ENCODE measurements at regions not wholly inside any gene's neighbourhood (a gene's known extent, or its start where the extent isn't known, plus 50 kb on each side); places are given as distances from the start of the nearest gene placed in this dataset.

DNA sequence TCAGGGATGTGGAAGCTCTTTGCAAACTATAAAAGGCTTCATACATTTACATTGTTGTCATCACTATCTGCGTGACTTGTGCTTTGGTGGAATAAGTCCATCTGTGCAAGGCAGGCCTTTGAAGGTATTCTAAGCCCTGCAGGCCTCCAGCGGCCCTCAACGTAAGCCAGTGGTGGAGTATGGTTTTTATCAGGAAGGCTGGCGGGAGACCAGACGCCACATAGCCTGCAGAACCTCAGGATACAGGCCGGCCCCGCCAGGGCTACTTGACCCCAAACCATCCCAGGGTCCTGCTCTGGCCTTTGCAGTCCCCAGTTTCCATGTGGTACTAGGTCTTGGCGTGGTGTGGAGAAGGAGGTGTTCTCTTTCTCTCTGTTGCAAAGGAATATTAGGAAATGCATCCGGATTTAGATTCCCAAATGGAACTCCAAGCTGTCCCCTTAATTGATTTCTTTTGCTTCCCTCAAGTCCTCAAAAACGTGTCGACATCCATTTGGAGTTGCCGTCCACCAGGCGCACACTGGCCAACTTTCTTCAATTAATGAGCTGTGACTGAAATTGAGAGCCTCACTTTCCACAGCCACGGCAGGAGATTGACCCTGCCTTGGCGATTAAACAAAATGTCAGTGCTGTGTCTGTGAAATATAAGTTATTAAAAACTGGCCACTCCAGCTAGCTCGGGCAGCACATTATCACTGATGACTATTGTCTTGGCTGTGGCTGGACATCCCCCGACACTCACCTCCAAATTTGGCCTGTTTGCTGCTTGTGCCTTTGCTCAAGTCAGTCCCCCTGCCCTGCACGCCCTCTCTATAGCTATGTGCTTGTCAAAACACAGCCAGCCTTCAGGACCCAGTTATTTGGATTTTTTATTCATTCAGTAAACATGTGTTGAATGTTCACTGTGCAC is 239.8 kb upstream of the TLE3 start:
- Histone ChIP-seq H3K27ac (ENCODE audit: extremely low read depth, low read depth, low read length) (no peak overlapping the region), H2AFZ (ENCODE audit: low read depth, low read length) (no peak overlapping the region), H3K36me3 (ENCODE audit: control insufficient read depth, insufficient read depth, low read length) (no peaks in the 10 kb centered on the region), H3K4me2 (ENCODE audit: insufficient read depth, low read length) (no peak overlapping the region), H4K20me1 (replicated peaks; ENCODE audit: control insufficient read depth, insufficient read depth, low read length) (no peaks in the 10 kb centered on the region), H3K27me3 (ENCODE audit: control insufficient read depth in 2 of 2, insufficient read depth in 2 of 2, low read length in 2 of 2) (peaks cover 0 to 24% of the 10 kb centered on the region in 2 experiments; a peak in 4 of 5 replicates), H3K79me2 (ENCODE audit: control insufficient read depth, insufficient read depth, low read length) (no peaks in the 10 kb centered on the region), H3K9me1 (ENCODE audit: control insufficient read depth, insufficient read depth, low read length) (no peaks in the 10 kb centered on the region), H3K4me1 (replicated peaks in 1 of 2; ENCODE audit: control insufficient read depth in 2 of 2, insufficient read depth in 2 of 2, low read length in 2 of 2) (no peaks in the 10 kb centered on the region), H3K9ac (ENCODE audit: insufficient read depth in 1 of 2, low read depth in 2 of 2, low read length in 2 of 2) (no peak overlapping the region), H3K4me3 (no peak overlapping the region), H3K9me3 (replicated peaks; ENCODE audit: control insufficient read depth, insufficient read depth, low read depth, low read length) (no peaks in the 10 kb centered on the region)
- in situ Hi-C loops (cut with MboI): no loop called here
- POLR2A ChIA-PET: interaction anchor here (1.3 kb wide), 1 partner anchor 16 kb away, joined by 4 read pairs; no protein-coding TSS in a partner anchor
- ATAC-seq (no peak), FAIRE-seq (no peak), DNase-seq (ENCODE audit: extremely low read depth in 1 of 4, low spot score in 3 of 4) (no peak)
- 1% methylated on average over 18 of the region's 18 CpGs for WGBS (ENCODE audit: insufficient coverage, low coverage, missing lambda C conversion rate)
- TF ChIP-seq, protein P1, sequence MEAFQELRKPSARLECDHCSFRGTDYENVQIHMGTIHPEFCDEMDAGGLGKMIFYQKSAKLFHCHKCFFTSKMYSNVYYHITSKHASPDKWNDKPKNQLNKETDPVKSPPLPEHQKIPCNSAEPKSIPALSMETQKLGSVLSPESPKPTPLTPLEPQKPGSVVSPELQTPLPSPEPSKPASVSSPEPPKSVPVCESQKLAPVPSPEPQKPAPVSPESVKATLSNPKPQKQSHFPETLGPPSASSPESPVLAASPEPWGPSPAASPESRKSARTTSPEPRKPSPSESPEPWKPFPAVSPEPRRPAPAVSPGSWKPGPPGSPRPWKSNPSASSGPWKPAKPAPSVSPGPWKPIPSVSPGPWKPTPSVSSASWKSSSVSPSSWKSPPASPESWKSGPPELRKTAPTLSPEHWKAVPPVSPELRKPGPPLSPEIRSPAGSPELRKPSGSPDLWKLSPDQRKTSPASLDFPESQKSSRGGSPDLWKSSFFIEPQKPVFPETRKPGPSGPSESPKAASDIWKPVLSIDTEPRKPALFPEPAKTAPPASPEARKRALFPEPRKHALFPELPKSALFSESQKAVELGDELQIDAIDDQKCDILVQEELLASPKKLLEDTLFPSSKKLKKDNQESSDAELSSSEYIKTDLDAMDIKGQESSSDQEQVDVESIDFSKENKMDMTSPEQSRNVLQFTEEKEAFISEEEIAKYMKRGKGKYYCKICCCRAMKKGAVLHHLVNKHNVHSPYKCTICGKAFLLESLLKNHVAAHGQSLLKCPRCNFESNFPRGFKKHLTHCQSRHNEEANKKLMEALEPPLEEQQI (IDR thresholded peaks at IDR 0.05): no peak
- no peak for TF ChIP-seq MEF2D (tag; conservative IDR thresholded peaks at IDR 0.05; ENCODE audit: low read depth)
- TF ChIP-seq UBTF (IDR thresholded peaks at IDR 0.05; ENCODE audit: borderline replicate concordance in 1 of 2, low read depth in 2 of 2, low read length in 2 of 2): no peak
- no peak for TF ChIP-seq L3MBTL2 (IDR thresholded peaks at IDR 0.05)
- TF ChIP-seq ZKSCAN3 (CRISPR knock-in tag; IDR thresholded peaks at IDR 0.05): no peak
- no peak for TF ChIP-seq MAZ (CRISPR knock-in tag; conservative IDR thresholded peaks at IDR 0.05 in 1 of 2, IDR thresholded peaks at IDR 0.05 in 1 of 2)
- no peak for TF ChIP-seq IRF1 (CRISPR knock-in tag; IDR thresholded peaks at IDR 0.05; ENCODE audit: borderline replicate concordance)
- TF ChIP-seq ZNF347 (CRISPR knock-in tag; IDR thresholded peaks at IDR 0.05; ENCODE audit: low read depth): no peak
- intact Hi-C loops (cut with micrococcal nuclease): no loop called here
- BruUV-seq (replicated peaks): no TSS peak
- CTCF ChIA-PET (ENCODE audit: low intra/inter-chr PET ratio): no interaction called here
